ENCODE measurements at regions not wholly inside any gene's neighbourhood (a gene's known extent, or its start where the extent isn't known, plus 50 kb on each side); places are given as distances from the start of the nearest gene placed in this dataset.

DNA sequence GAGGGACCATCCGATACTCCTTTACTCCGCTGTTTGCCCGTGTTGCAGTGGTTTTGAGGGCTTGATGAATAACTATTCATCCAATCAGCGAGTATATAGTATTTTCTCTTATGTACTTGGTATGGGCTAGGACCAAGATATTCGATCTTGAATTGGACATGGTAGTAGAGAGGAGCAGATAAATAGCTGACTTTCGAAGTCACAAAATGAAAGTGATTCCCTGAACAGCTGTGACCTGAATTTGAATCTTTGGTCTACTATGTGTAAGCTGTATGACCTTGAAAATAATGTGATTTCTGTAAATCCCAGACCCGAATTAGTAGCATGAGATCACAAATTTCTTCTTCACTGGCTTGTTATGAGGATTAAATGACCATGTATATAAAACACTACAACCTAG, 134.4 kb downstream of the TUSC1 start:
- Histone ChIP-seq H3K27ac (ENCODE audit: low read depth, low read length) (no peak overlapping the region), H3K4me1 (ENCODE audit: insufficient read depth, low read length) (no peaks in the 10 kb centered on the region), H3K27me3 (ENCODE audit: control insufficient read depth in 1 of 2, insufficient read depth in 2 of 2, low read length in 2 of 2) (no peaks in the 10 kb centered on the region), H3K9ac (ENCODE audit: low read length) (no peak overlapping the region), H3K36me3 (ENCODE audit: insufficient read depth, low read length) (no peaks in the 10 kb centered on the region), H3K9me3 (ENCODE audit: low read length) (no peaks in the 10 kb centered on the region), H3K4me3 (ENCODE audit: low read depth in 1 of 2, low read length in 2 of 2) (no peak overlapping the region)

DNA sequence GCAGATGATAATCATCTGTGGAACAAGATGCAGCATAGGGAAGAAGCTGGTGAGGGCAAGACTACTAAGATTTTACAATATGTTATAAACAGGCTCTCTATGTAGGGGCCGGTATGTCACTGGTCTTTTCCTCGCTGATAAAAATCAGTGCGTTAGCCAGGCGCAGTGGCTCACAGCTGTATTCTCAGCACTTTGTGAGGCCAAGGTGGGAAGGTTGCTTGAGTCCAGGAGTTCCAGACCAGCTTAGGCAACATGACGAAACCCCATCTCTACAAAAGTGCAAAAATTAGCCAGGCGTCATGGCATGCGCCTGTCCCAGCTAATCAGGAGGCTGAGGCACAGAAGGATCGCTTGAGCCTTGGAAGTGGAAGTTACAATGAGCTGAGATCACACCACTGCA, 135.9 kb downstream of the TUSC1 start:
- no peak overlapping the region for H3K9ac ChIP-seq (ENCODE audit: low read length)
- no peaks in the 10 kb centered on the region for H3K36me3 ChIP-seq (ENCODE audit: insufficient read depth, low read length)
- H3K9me3 ChIP-seq (ENCODE audit: low read length): no peaks in the 10 kb centered on the region
- no peak overlapping the region for H3K27ac ChIP-seq (ENCODE audit: low read depth, low read length)
- H3K4me1 ChIP-seq (ENCODE audit: insufficient read depth, low read length): no peaks in the 10 kb centered on the region
- no peaks in the 10 kb centered on the region for H3K27me3 ChIP-seq (ENCODE audit: control insufficient read depth in 1 of 2, insufficient read depth in 2 of 2, low read length in 2 of 2)
- H3K4me3 ChIP-seq (ENCODE audit: low read depth in 1 of 2, low read length in 2 of 2): no peak overlapping the region

DNA sequence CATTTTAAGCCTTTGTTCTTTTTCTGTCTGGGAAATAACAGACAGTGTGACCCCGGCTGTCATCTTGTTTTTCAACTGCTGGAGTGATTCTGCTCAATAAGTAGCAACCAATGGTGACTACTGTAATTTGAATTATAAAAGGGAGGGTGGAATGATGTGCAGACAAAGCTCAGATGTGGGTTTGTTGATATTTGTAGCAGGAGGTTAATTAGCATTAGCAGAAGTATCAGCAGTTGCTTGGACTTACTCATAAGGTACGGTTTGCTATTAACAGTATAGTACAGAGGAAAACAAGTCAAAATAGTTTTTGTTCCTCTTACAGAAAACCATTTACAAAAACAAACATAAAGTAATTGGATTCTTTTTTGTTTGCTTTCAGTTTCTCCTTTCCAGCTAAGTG, 140.4 kb downstream of the TUSC1 start:
- Histone ChIP-seq H3K36me3 (ENCODE audit: insufficient read depth, low read length) (no peaks in the 10 kb centered on the region), H3K27me3 (ENCODE audit: control insufficient read depth in 1 of 2, insufficient read depth in 2 of 2, low read length in 2 of 2) (no peaks in the 10 kb centered on the region), H3K4me1 (ENCODE audit: insufficient read depth, low read length) (no peaks in the 10 kb centered on the region), H3K9ac (ENCODE audit: low read length) (no peak overlapping the region), H3K9me3 (ENCODE audit: low read length) (no peaks in the 10 kb centered on the region), H3K27ac (ENCODE audit: low read depth, low read length) (no peak overlapping the region), H3K4me3 (ENCODE audit: low read depth in 1 of 2, low read length in 2 of 2) (no peak overlapping the region)

- H3K4me1 ChIP-seq (ENCODE audit: insufficient read depth, low read length): no peaks in the 10 kb centered on the region
- no peaks in the 10 kb centered on the region for H3K9me3 ChIP-seq (ENCODE audit: low read length)
- no peak overlapping the region for H3K9ac ChIP-seq (ENCODE audit: low read length)
- H3K36me3 ChIP-seq (ENCODE audit: insufficient read depth, low read length): no peaks in the 10 kb centered on the region
- H3K4me3 ChIP-seq (ENCODE audit: low read depth in 1 of 2, low read length in 2 of 2): no peak overlapping the region
- H3K27ac ChIP-seq (ENCODE audit: low read depth, low read length): no peak overlapping the region
- H3K27me3 ChIP-seq (ENCODE audit: control insufficient read depth in 1 of 2, insufficient read depth in 2 of 2, low read length in 2 of 2): no peaks in the 10 kb centered on the region
Measured at GRCh38 chr9:25519286-25519685, 159.0 kb downstream of the TUSC1 start.

DNA sequence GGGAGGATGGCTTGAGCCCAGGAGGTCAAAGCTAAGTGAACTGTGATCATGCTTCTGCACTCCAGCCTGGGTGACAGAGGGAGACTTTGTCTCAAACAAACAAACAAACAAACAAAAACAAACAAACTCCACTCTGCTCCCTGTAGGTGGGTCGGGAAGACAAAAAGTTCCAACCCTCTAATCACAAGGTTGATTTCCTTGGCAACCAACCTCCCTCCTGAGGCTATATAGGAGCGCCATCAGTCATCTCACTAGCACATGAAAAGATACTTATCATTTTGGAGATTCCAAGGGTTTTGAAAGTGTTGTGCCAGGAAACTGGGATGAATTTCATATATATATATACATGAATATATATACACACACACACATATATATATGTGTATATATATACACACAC, 160.5 kb downstream of the TUSC1 start:
- no peaks in the 10 kb centered on the region for H3K27me3 ChIP-seq (ENCODE audit: control insufficient read depth in 1 of 2, insufficient read depth in 2 of 2, low read length in 2 of 2)
- H3K9me3 ChIP-seq (ENCODE audit: low read length): no peaks in the 10 kb centered on the region
- H3K27ac ChIP-seq (ENCODE audit: low read depth, low read length): no peak overlapping the region
- no peak overlapping the region for H3K9ac ChIP-seq (ENCODE audit: low read length)
- H3K4me1 ChIP-seq (ENCODE audit: insufficient read depth, low read length): no peaks in the 10 kb centered on the region
- no peak overlapping the region for H3K4me3 ChIP-seq (ENCODE audit: low read depth in 1 of 2, low read length in 2 of 2)
- no peaks in the 10 kb centered on the region for H3K36me3 ChIP-seq (ENCODE audit: insufficient read depth, low read length)

- Histone ChIP-seq H3K9me3 (ENCODE audit: low read length) (no peaks in the 10 kb centered on the region), H3K27ac (ENCODE audit: low read depth, low read length) (no peak overlapping the region), H3K4me1 (ENCODE audit: insufficient read depth, low read length) (no peaks in the 10 kb centered on the region), H3K4me3 (ENCODE audit: low read depth in 1 of 2, low read length in 2 of 2) (no peak overlapping the region), H3K36me3 (ENCODE audit: insufficient read depth, low read length) (no peaks in the 10 kb centered on the region), H3K9ac (ENCODE audit: low read length) (no peak overlapping the region), H3K27me3 (ENCODE audit: control insufficient read depth in 1 of 2, insufficient read depth in 2 of 2, low read length in 2 of 2) (no peaks in the 10 kb centered on the region)
Measured at GRCh38 chr9:25513509-25514033, 164.7 kb downstream of the TUSC1 start.

DNA sequence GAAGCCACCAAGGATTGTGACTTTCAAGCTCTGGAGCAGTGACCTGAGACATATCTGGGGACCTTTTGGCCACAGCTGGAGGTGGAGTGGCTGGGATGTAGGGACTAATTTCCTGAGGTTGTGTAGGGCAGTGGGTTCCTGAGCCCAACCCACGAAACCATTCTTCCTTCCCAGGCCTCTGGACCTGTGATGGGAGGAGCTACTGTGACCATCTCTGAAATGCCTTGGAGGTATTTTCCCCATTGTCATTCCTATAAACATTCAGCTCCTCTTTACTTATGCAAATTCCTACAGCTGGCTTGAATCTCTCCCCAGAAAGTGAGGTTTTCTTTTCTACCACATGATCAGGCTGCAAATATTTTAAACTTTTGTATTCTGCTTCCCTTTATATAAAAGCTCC, 172.6 kb downstream of the TUSC1 start:
- H3K9ac ChIP-seq (ENCODE audit: low read length): no peak overlapping the region
- no peaks in the 10 kb centered on the region for H3K36me3 ChIP-seq (ENCODE audit: insufficient read depth, low read length)
- H3K27ac ChIP-seq (ENCODE audit: low read depth, low read length): no peak overlapping the region
- no peaks in the 10 kb centered on the region for H3K27me3 ChIP-seq (ENCODE audit: control insufficient read depth in 1 of 2, insufficient read depth in 2 of 2, low read length in 2 of 2)
- no peaks in the 10 kb centered on the region for H3K4me1 ChIP-seq (ENCODE audit: insufficient read depth, low read length)
- no peak overlapping the region for H3K4me3 ChIP-seq (ENCODE audit: low read depth in 1 of 2, low read length in 2 of 2)
- no peaks in the 10 kb centered on the region for H3K9me3 ChIP-seq (ENCODE audit: low read length)

DNA sequence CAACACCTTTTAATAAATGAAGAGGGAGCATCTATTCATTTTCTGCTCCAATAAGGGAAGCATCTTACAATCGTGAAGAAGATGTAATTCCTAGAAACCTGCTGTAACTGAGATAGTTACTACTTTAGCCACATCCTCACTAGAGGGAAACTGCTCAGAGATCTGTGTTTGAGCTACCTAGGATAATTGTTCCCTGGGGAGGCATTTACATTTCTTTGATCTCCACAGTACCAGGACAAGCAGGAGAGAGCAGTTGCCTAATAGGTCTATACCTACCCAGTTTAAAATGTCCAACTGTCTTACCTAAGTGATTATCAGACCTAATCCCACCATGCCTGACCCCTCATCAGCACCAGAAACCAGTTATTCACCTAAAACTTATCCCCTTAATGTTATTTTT, 196.9 kb downstream of the TUSC1 start:
- H3K4me1 ChIP-seq (ENCODE audit: insufficient read depth, low read length): no peaks in the 10 kb centered on the region
- no peaks in the 10 kb centered on the region for H3K36me3 ChIP-seq (ENCODE audit: insufficient read depth, low read length)
- H3K9me3 ChIP-seq (ENCODE audit: low read length): no peaks in the 10 kb centered on the region
- H3K27me3 ChIP-seq (ENCODE audit: control insufficient read depth in 1 of 2, insufficient read depth in 2 of 2, low read length in 2 of 2): no peaks in the 10 kb centered on the region
- H3K9ac ChIP-seq (ENCODE audit: low read length): no peak overlapping the region
- H3K4me3 ChIP-seq (ENCODE audit: low read depth in 1 of 2, low read length in 2 of 2): no peak overlapping the region
- no peak overlapping the region for H3K27ac ChIP-seq (ENCODE audit: low read depth, low read length)

GRCh38 chr9:25480696-25481095, 197.5 kb downstream of the TUSC1 start:
- Histone ChIP-seq H3K9ac (ENCODE audit: low read length) (no peak overlapping the region), H3K4me1 (ENCODE audit: insufficient read depth, low read length) (no peaks in the 10 kb centered on the region), H3K4me3 (ENCODE audit: low read depth in 1 of 2, low read length in 2 of 2) (no peak overlapping the region), H3K9me3 (ENCODE audit: low read length) (no peaks in the 10 kb centered on the region), H3K36me3 (ENCODE audit: insufficient read depth, low read length) (no peaks in the 10 kb centered on the region), H3K27me3 (ENCODE audit: control insufficient read depth in 1 of 2, insufficient read depth in 2 of 2, low read length in 2 of 2) (no peaks in the 10 kb centered on the region), H3K27ac (ENCODE audit: low read depth, low read length) (no peak overlapping the region)

- H3K9me3 ChIP-seq (ENCODE audit: low read length): no peaks in the 10 kb centered on the region
- H3K4me1 ChIP-seq (ENCODE audit: insufficient read depth, low read length): no peaks in the 10 kb centered on the region
- H3K27ac ChIP-seq (ENCODE audit: low read depth, low read length): no peak overlapping the region
- no peaks in the 10 kb centered on the region for H3K36me3 ChIP-seq (ENCODE audit: insufficient read depth, low read length)
- no peak overlapping the region for H3K4me3 ChIP-seq (ENCODE audit: low read depth in 1 of 2, low read length in 2 of 2)
- no peaks in the 10 kb centered on the region for H3K27me3 ChIP-seq (ENCODE audit: control insufficient read depth in 1 of 2, insufficient read depth in 2 of 2, low read length in 2 of 2)
- H3K9ac ChIP-seq (ENCODE audit: low read length): no peak overlapping the region
Measured at GRCh38 chr9:25472681-25473080, 205.6 kb downstream of the TUSC1 start.

GRCh38 chr9:25472085-25472607, 206.1 kb downstream of the TUSC1 start:
- no peaks in the 10 kb centered on the region for H3K4me1 ChIP-seq (ENCODE audit: insufficient read depth, low read length)
- H3K9ac ChIP-seq (ENCODE audit: low read length): no peak overlapping the region
- H3K27me3 ChIP-seq (ENCODE audit: control insufficient read depth in 1 of 2, insufficient read depth in 2 of 2, low read length in 2 of 2): no peaks in the 10 kb centered on the region
- H3K36me3 ChIP-seq (ENCODE audit: insufficient read depth, low read length): no peaks in the 10 kb centered on the region
- no peak overlapping the region for H3K4me3 ChIP-seq (ENCODE audit: low read depth in 1 of 2, low read length in 2 of 2)
- no peaks in the 10 kb centered on the region for H3K9me3 ChIP-seq (ENCODE audit: low read length)
- no peak overlapping the region for H3K27ac ChIP-seq (ENCODE audit: low read depth, low read length)

GRCh38 chr9:25461416-25461815, 216.8 kb downstream of the TUSC1 start:
- Histone ChIP-seq H3K27me3 (ENCODE audit: control insufficient read depth in 1 of 2, insufficient read depth in 2 of 2, low read length in 2 of 2) (no peaks in the 10 kb centered on the region), H3K36me3 (ENCODE audit: insufficient read depth, low read length) (no peaks in the 10 kb centered on the region), H3K27ac (ENCODE audit: low read depth, low read length) (no peak overlapping the region), H3K9me3 (ENCODE audit: low read length) (no peaks in the 10 kb centered on the region), H3K4me3 (ENCODE audit: low read depth in 1 of 2, low read length in 2 of 2) (no peak overlapping the region), H3K4me1 (ENCODE audit: insufficient read depth, low read length) (no peaks in the 10 kb centered on the region), H3K9ac (ENCODE audit: low read length) (no peak overlapping the region)
